Fibroblast of upper back skin (primary cell): ENCODE measurements at regions not wholly inside any gene's neighbourhood (a gene's known extent, or its start where the extent isn't known, plus 50 kb on each side); places are given as distances from the start of the nearest gene placed in this dataset.

ENCODE experiments used
- DNase-seq: peaks from one replicate; pipeline ENCODE4 v3.0.0-alpha.2; 2013

DNA sequence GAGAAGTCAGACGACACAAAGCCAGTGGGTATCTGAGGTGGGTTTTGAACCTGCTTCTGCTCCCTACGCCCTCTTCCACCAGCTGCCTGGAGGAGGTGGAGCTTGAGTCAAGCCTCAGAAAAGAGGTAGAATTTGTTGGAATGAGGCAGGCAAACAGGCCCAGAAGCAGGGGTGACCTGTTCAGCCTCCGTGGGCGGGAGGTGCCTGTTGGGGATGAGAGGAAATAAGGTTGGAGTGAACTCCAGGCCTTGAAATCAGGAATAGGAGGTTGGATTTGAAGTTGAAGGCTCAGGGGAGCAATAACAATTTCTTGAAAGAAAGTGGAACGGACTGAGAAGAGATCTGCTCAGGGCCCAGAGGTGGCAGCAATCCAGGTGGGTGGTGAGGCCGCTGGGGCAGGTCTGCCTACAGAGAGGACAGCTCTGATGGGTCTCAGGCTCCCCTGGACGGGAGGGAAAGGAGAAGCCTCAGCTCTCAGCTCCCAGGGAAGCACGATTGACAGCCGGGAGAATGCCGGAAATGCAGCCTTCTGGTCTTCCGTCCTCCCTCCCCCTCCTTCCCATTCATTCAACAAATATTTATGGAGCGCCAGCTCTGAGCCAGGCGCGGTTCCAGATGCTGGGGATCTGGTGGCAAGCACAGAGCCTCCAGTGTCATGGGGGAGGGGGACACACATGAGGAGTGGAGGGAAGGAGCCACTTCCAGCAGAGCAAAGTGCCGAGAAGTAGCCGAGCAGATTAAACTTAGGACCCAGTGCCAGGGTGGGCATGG is 61.9 kb upstream of the CIBAR2 start:
- DNase-seq = peak; percentile 93

DNA sequence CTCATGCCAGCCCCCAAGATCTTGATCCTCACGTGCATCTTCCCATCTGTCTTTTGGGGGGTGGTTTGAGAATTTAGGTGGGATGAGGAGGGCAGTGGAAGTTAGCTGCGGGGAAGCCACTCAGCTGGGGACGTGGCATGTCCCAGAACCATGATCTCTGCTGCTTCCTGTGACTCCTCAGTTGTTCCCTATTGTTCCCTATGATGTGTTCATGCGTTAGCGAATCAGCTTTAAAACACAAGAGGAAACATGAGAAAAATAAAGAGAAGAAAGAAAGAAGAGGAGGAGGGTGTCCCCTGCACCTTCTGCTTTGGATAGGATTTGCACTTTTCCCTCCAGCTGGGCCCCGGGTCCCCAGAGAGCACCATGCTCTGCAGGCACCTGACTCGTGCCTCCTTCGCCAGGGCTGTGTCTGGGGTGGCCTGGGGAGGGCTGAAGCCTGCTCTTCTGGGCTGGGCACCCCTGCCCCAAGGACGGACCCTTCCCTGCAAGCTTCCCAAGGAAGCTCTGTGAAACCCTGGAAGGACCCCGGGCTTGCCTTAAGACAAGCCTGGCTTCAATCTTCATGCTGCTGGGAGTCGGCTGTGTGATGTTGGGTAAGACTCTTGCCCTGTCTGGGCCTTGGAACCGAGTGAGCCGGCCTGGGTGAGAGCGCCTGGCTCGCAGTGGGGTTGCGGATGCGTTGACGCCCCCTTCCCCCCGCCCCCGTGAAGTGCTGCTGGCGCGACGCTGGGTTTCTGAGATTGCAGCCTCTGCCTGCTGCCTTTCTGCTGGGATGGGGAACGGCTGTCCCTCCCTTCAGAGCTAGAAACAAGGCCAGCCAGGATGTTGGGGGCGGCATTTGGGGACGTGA is 62.8 kb upstream of the CIBAR2 start:
- DNase-seq = no peak

DNA sequence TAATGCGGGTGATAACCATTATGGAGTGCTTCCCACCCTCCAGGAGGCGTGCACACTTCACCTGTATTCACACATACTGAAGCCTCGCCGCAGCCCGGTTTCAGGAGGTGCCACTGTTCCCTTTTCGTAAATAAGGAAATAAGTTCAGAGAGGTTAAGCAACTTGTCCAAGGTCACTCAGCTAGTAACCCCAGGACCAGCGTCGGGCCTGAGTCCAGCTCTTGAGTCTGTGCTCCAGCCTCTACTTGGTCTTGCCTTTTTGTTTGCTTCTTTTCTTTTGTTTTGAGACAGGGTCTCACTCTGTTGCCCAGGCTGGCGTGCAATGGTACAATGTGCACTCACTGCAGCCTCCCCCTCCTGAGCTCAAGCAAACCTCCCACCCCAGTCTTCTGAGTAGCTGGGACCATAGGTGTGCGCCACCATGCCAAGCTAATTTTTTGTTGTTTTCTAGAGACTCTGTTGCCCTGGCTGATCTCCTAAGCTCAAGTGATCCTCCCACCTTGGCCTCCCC is 63.5 kb upstream of the CIBAR2 start:
- DNase-seq = no peak

DNA sequence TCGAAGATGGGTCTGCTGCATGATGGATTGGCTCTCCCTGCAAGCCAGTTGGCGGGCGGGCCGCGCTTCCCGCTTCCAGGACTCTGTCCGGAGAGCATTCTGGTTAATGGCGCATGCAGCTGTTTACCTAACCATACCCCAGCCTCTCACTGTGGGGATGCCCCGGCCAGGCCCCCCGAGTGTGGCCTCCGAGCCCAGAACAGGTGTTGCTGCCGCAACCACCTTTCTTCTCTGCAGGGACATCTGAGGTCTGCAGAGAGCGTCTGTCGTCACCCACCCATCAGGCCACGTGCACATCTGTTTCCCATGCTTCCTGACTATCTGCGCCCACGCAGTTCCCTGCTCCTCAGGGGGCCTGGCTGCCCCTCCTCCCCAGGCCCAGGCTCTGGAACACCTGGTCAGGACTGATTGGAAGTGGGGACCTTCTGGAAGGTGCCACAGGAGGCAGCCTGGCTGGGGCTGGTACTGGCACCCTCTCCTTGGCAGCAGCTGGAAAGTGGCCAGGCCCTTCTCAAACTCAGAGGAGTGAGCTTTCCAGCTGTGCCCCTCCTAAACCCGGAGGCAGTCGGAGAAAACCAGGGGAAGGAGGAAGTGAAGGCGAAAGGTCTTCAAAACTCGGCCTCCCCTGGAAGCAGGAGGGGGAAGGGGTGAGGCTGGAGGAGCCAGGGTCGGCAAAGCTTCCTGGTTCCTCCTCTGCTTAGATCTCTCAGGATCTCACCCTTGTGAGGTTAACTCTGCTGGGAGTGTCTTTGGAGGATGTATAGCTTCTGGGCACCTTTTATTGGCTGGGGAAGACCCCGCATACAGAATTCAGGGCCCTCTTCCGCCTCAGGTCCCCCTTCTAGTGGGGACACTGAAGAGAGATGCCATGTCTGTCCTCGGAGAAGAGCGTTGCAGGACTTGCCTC is 64.5 kb upstream of the CIBAR2 start:
- no peak for DNase-seq

DNA sequence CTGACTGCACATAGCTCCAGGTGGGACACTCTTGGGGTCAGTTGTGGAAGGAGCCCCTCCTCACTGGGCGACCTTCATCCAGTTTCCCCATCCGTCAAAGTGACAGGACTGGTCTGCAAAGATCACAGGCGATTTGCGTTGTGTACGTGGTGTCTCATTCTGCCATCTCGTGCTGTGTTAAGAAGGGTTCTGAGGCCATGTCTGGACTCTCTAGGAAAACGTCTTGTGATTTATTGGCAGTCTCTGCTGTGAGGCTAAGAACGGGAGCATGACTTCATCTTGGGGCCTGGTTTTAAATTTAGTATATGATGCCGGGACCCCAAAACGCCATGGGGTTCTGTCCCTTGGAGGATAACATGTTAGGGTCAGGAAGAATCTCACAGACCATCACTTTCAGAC is 65.2 kb upstream of the CIBAR2 start:
- no peak for DNase-seq

DNA sequence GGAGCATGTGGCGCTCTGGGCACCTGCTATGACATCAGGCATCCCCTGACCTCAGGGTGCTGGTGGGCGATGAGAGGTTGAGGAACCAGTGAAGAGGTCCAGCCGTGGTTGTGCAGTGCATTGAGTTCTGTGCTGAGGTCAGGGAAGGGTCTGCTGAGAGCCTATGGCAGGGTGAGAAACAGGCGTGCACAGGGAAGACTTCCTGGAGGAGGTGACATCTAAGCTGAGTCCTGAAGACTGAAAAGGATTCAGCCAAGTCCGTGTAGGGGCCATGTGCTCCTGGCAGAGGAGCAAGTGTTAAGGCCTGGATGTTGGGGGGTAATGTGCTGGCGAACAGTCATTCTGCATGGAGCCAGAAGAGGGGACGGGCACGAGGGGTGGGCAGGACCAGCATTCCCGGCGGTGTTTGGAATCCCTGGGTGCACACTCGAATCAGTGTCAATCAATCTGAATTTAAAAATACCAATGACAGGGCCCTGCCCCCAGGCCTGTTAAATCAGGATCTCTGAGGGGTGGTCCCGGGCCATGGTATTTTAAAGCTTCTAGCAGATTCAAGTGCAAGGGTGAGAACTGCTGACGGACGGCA is 65.8 kb upstream of the CIBAR2 start:
- DNase-seq = no peak

DNA sequence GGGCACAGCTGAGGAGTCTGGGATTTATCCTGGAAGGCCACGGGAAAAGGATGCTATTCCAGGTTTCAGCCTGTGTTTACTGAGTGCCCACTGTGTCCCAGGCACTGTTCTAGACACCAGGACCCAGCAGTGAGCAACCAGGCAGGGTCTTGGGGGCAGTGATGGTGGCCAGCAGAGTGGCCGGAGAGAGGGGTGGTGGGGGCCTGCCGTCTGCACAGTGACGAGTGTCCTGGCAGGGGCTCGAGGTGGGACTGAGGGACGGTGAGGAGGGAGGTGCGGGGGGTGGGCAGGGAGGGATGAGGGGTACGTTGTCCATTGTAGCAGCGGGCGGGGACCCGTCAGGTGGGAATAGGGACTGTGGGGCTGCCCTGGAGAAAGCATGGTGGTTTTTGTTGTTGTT is 66.3 kb upstream of the CIBAR2 start:
- no peak for DNase-seq

DNA sequence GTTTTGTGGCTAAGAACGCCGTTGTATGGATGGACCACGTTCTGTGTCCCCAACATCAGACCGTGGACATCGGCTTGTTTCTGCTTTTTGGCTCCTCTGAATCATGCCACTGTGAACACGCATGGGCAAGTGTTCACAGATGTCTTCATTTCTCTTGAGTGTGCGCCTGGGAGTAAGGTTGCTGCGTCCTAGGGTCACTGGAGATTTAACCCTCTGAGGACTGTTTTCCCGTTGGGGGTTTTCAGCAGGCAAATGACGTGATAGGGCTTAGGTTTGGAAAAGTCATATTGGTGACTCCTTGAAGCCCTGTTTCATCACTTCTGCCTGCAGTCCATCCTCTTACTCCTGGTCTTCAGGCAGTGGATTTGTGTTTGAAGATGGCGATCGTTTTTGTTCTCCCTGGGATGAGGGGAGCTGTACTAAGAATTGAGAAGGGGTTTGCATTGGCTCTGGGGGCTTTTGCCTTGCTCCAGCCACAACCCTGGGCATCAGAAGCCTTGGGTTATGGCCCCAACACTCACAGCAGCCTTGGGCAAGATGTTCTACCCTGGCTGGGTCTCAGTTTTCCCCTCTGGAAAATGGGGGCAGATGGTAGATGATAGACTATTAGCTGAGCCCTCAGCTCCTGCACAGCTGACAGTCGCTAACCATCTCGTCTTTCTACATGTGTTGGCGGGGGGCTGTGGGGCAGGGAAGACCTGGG is 67.2 kb upstream of the CIBAR2 start:
- no peak for DNase-seq

DNA sequence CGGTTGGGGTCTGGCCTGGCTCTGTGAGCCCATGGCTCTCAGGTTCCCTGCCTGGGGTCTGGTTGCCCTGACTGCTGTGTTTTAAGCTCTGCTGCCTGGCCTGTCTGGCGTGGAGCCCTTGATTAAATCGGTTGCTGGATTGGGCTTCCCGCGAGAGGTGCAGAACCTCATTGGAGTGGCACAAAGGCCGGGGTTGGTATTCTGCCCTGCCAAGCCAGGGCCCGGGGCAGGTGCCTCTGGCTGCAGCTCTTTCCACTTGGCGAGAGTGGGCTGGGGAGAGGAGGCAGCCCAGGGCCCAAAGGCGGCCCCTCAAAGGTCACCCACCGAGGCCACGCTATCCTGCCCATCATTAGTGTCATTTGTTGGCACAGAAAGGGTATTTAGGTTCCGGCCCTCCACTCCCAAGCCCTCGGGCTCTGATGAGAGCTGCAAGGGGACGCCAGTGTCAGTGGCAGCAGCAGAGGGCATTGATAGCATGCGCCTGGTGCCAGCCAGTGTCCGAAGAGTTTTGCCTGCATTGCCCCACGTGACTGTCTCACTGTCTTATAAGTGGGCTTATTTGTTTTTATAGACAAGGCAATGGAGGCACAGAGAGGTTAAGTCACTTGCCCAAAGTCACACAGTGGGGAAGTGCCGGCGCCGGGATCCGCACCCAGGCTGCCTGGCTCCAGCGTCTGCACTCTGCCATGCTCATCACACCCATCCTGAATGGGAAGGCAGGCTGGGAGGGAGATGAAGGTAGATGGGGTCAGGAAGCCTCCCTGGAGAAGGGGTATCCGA is 68.0 kb upstream of the CIBAR2 start:
- no peak for DNase-seq

DNA sequence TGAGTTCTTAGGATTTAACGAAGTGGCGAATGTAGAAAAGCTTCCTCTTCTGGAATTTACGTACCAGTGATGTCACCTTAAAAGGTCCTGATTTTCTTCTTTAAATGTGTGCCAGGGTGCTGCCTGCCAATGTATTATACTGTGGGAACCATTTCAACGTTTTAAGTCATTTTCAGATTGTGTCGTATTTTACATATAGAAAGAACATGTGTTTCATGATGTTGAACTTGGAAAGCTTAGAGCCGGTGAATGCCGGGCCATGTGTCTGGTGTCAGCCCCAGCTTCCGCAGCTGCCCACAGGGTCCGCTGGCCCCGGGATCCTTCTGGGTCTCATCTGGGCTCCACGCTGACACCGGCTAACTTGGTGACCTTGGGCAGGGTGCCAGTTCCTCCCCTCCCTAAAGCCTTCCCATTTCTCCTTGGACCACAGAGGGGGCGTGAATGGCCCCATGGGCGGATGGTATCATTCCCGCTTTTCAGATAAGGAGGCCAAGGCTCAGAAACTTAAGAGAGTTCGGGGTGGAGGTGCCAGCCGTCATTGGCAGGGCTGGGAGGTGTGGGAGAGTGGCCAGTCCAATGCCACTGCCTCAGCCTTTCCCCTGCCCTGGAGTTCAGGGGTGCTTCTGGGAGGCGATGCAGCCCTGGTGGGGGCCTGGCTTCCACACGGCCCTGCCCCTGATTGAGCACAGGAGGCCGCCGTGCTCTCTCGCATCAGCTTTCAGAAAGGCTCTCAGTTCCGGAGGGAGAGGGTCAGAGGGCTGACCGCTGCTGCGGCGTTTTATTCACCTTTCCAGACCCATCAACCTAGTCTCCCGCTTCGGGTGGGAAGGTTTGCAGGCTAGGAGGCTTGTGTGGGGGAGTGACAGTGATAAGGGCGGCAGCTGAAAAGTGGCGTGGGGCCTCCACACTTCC is 68.8 kb upstream of the CIBAR2 start:
- no peak for DNase-seq

DNA sequence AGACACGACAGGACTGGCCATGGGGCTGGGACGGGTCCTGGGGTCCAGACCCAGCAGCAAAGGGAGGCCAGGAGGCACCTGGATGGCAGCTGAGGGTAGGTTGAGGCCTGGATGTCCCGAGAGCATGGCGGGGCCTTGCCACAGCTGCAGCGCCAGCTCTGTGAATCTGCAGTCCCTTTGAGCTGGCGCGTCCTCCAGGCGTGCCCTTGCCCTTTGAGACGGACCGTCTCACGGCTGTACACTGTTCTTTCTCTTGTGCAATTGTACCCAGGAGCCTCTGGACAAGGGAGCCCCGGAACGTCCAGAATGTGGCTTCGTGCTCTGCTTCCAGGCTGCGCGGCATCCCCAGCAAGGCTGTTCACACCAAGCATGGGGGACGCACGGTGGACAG is 69.5 kb upstream of the CIBAR2 start:
- DNase-seq = no peak

DNA sequence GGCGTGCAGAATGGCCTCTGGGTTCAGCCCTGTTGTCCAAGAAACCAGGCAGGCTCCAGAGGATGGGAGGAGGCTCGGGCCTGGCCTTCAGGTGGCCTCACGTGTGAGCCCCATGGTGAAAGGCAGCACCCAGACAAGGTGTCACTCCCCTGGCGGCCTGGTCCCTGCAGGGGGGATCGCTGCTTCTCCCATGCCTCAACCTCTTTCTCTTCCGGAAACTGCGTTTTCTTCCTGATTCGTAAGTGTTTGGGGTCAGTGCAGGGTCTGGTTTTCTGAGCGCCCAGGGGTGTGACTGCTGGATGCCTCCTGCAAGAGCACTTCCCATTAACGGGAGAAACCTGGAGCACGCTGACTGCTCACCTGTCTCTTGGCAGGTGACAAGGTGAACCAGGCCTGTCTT is 70.0 kb upstream of the CIBAR2 start:
- no peak for DNase-seq

DNA sequence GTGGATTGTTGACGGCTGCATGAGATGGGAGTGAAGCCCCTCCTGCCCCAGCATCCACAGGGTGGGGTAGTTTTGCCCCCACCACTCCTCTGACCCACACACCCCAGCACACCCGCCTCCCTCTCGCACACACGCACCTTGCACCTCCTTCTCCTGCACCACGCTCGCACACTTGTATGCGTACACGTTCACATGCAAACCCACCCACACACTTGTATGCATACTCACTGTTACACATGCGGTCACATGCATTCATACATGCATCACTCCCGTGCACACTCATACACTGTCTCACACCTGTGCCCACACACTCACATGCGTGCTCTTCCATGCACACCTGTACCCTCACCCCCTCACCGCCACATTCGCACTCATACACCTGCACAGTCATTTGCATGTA is 70.5 kb upstream of the CIBAR2 start:
- DNase-seq = no peak

DNA sequence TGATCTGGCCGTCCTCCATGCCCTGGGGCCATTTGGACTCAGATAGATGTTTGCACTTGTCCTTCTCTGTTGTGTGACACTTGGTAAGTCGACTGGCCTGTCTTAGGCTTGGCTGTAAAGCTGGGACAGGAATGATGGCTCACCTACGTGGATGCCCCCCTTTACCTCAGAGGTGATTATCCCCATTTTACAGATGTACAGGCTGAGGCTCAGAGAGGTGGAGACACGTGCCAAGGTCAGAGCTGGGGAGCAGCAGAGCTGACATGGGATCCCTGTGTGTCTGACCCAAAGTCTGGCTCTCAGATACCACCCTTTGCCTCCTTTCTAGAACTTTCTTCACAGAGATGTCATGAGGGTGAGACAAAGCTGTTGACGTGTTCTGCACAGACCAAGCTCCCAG is 71.3 kb upstream of the CIBAR2 start:
- no peak for DNase-seq

DNA sequence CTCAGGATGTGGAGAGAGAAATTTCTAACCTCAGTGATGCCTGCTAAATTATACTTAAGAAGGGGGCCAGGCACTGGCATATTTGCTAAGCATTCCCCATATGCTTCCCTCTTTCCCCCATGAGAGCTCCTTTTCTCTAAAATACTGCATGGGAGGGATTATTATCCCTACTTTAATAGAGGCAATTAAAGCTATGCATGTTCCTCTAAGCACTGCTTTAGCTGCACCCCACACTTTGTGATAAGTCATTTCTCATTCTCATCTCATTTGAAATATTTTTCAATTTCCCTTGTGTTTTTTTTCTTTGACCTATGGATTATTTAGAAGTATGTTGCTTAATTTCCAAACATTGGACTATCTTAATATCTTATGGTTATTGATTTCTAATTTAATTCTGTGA is 72.1 kb upstream of the CIBAR2 start:
- DNase-seq = no peak

DNA sequence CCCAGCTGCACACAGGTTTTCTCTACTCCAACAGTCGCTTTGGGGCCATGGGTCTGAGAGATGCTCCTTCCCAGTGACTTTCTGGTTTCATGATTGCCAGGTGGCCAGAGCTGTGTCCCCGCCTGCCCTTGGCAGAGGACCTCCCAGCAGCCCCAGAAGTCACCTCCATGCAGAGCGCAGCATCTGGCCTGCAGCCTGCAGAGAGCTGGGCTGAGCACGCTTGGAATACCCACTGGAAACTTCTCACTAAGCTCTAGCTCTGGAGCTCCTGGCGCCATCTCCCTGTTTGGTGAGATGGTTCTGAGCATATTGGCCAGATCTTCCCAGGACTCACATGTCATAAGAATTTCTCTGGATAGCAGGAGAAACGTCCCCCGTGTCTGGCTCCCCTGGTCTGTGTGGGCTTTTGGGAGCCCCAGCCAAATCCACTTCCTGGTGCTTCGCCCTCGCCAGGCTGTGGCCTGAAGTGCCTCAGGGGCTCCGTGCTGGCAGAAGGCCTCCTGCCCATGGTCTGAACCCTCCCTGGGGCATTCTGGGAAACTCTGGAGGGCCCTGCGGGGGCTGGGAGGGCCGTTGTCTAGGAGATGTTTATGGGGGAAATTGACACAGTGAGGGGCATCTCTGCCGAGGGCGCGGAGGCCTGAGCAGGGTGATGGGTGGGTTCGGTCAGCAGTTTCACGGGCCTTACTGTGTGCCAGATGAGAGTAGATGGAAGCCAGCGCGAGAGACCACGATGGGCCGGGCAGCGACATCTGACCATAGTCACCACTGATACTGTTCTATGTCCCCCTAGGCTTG is 73.2 kb upstream of the CIBAR2 start:
- DNase-seq = no peak

DNA sequence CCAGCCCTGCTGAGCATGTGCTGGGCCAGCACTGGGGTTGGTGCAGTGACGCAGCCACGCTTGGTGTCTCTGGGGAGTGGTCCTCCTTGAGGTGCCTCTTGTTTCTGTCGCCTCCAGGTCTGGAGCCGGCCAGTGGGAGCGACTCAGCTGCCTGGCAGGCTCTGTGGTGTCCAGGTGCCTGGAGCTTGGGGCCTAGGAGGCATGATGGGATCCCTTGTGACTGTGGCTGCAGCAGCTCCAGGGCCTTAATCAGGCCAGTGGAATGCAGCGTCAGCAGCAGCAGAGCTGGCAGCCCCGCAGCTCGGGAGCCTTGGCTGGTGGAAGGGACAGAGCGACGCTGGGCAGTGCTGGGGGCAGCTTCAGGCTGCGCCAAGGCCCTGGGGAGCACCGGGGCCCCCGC is 74.7 kb upstream of the CIBAR2 start:
- no peak for DNase-seq

DNA sequence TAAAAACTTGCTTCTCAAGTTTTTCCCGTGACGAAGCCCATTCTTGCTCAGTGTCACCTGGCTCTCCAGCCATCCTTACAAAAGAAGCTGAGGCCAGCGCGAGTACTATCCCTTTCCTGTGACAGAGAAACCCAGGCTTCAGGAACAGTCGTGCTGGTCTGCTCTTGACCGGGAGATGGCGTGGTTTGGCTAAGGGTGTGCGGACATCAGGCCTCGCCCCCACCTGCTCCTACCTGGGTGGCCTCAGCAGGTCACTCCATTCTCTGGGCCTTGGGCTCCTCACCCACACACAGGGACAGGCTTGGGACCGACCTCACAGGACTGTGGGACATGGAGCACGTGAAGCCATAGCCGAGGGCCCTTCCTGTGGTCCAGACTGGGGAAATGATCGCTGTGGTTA is 75.2 kb upstream of the CIBAR2 start:
- DNase-seq = no peak

DNA sequence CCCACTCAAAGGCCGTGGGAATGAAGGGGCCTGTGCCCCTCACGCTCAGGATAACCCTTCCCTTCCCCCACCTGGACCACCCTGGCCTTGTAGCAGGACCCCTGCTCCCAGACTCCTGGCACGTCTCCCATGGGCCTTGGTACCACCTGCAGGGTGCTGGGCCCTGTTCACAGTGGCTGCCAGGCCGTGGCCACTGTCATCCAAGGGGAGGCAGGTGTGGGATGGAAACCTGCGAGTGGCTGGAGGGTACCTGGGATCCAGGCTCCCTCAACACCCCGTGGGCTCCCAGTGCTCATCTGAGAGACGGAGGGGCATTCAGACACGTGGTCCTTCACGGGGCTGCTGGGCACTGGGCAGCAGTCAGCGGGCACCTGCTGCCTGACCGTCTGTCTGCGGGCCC is 75.6 kb upstream of the CIBAR2 start:
- no peak for DNase-seq
